Type B pancreatic cell (in vitro differentiated cells): ENCODE measurements at regions not wholly inside any gene's neighbourhood (a gene's known extent, or its start where the extent isn't known, plus 50 kb on each side); places are given as distances from the start of the nearest gene placed in this dataset.
"Not testable (repeated sequence)": the region's sequence is repeated elsewhere in the genome, so short reads cannot be mapped to it uniquely, and the experiment has no call there.

Experiments used
- DNase-seq: peaks from one replicate; pipeline ENCODE4 v3.0.0; 2021; ENCODE audit warnings: mixed read lengths; ENCODE audit not compliant: unreplicated experiment; ENCODE audit errors: extremely low spot score
- H3K27ac Mint-ChIP-seq: 2 replicates; pipeline ENCODE4 v1.8.0; 2021; ENCODE audit warnings: mild to moderate bottlenecking, mixed read lengths
- H3K27me3 Mint-ChIP-seq: 2 replicates; pipeline ENCODE4 v1.8.0; 2021; ENCODE audit warnings: mixed read lengths
- H3K36me3 Mint-ChIP-seq: 2 replicates; pipeline ENCODE4 v1.8.0; 2021; ENCODE audit warnings: mixed read lengths
- H3K4me1 Mint-ChIP-seq: one replicate; pipeline ENCODE4 v1.8.0; 2021; ENCODE audit warnings: mixed read lengths; ENCODE audit not compliant: unreplicated experiment
- H3K4me3 Mint-ChIP-seq: 2 replicates; pipeline ENCODE4 v1.8.0; 2021; ENCODE audit warnings: mild to moderate bottlenecking, mixed read lengths
- H3K9me3 Mint-ChIP-seq: 2 replicates; pipeline ENCODE4 v1.8.0; 2021; ENCODE audit warnings: mixed read lengths
- CTCF ChIP-seq: fragments of 200-600 bp; sonication (generic); conservative IDR thresholded peaks from 2 replicates; pipeline ENCODE4 v1.5.0; 2021; ENCODE audit warnings: antibody characterized with exemption, mild to moderate bottlenecking

GRCh38 chr4:4651811-4652755, 110.2 kb upstream of the STX18 start:
- H3K36me3 Mint-ChIP-seq = peaks cover 7% of the 10 kb centered on the region
- H3K4me1 Mint-ChIP-seq = peaks cover 1% of the 10 kb centered on the region
- H3K9me3 Mint-ChIP-seq = peaks cover 1% of the 10 kb centered on the region
- no peaks in the 10 kb centered on the region for H3K27me3 Mint-ChIP-seq
- H3K27ac Mint-ChIP-seq = no peak overlapping the region
- no peak overlapping the region for H3K4me3 Mint-ChIP-seq
- no peak for TF ChIP-seq CTCF
- no peak for DNase-seq

- Mint-ChIP-seq H3K27me3 (peaks cover 3% of the 10 kb centered on the region), H3K36me3 (peaks cover 7% of the 10 kb centered on the region)
- DNase-seq = no peak
These were observed 105.2 kb upstream of the STX18 start for GRCh38 chr4:4647041-4647440.

GRCh38 chr4:4645743-4646142, 103.9 kb upstream of the STX18 start:
- Mint-ChIP-seq H3K9me3 (peaks cover 7% of the 10 kb centered on the region), H3K4me1 (peaks cover 25% of the 10 kb centered on the region), H3K4me3 (no peak overlapping the region), H3K36me3 (peaks cover 7% of the 10 kb centered on the region), H3K27ac (no peak overlapping the region), H3K27me3 (peaks cover 8% of the 10 kb centered on the region)
- DNase-seq = no peak
- TF ChIP-seq CTCF = no peak

More at GRCh38 chr4:4647041-4647440, 105.2 kb upstream of the STX18 start:
- Mint-ChIP-seq H3K9me3 (peaks cover 7% of the 10 kb centered on the region), H3K27ac (no peak overlapping the region), H3K4me1 (peaks cover 12% of the 10 kb centered on the region), H3K4me3 (no peak overlapping the region)
- no peak for TF ChIP-seq CTCF

- peaks cover 25% of the 10 kb centered on the region for H3K4me1 Mint-ChIP-seq
- H3K27me3 Mint-ChIP-seq = peaks cover 12% of the 10 kb centered on the region
- not testable (repeated sequence) for H3K27ac Mint-ChIP-seq, H3K4me3 Mint-ChIP-seq, H3K9me3 Mint-ChIP-seq, H3K36me3 Mint-ChIP-seq, DNase-seq
These were observed 102.4 kb upstream of the STX18 start for GRCh38 chr4:4644277-4644676.

- H3K9me3 Mint-ChIP-seq, DNase-seq, H3K36me3 Mint-ChIP-seq, H3K4me3 Mint-ChIP-seq, H3K27ac Mint-ChIP-seq: not testable (repeated sequence)
- peaks cover 25% of the 10 kb centered on the region for H3K4me1 Mint-ChIP-seq
- peaks cover 12% of the 10 kb centered on the region for H3K27me3 Mint-ChIP-seq
These were observed 101.9 kb upstream of the STX18 start for GRCh38 chr4:4643743-4644142.

- peaks cover 12% of the 10 kb centered on the region for H3K27me3 Mint-ChIP-seq
- no peak overlapping the region for H3K4me3 Mint-ChIP-seq
- no peak for TF ChIP-seq CTCF
- peaks cover 25% of the 10 kb centered on the region for H3K4me1 Mint-ChIP-seq
- peaks cover 7% of the 10 kb centered on the region for H3K9me3 Mint-ChIP-seq
- H3K27ac Mint-ChIP-seq = no peak overlapping the region
- no peak for DNase-seq
- H3K36me3 Mint-ChIP-seq = no peaks in the 10 kb centered on the region
These were observed 101.5 kb upstream of the STX18 start for GRCh38 chr4:4643306-4643705.
